WTC11 (cell line): ENCODE measurements at regions not wholly inside any gene's neighbourhood (a gene's known extent, or its start where the extent isn't known, plus 50 kb on each side); places are given as distances from the start of the nearest gene placed in this dataset.

ENCODE experiments used
- ESRRA ChIP-seq: sonication (generic); formaldehyde crosslinking; IDR thresholded peaks from 2 replicates; pipeline ENCODE4 v1.8.1; 2022; ENCODE audit warnings: mild to moderate bottlenecking, missing genetic modification reagents, borderline replicate concordance
- ETV6 ChIP-seq: sonication (generic); formaldehyde crosslinking; IDR thresholded peaks from 2 replicates; pipeline ENCODE4 v1.8.1; 2022; ENCODE audit warnings: mild to moderate bottlenecking, missing genetic modification reagents
- NFATC4 ChIP-seq: fragments of 250-450 bp; sonication (Bioruptor Pico); IDR thresholded peaks from 2 replicates; pipeline ENCODE4 v1.9.0; 2021; ENCODE audit warnings: mild to moderate bottlenecking
- NR2C2 ChIP-seq: sonication (generic); formaldehyde crosslinking; IDR thresholded peaks from 2 replicates; pipeline ENCODE4 v1.8.0; 2022; ENCODE audit warnings: mild to moderate bottlenecking, missing genetic modification reagents
- TP53 ChIP-seq: sonication (generic); formaldehyde crosslinking; IDR thresholded peaks from 2 replicates; pipeline ENCODE4 v1.8.1; 2023; ENCODE audit warnings: mild to moderate bottlenecking, missing genetic modification reagents
- TF ChIP-seq, protein P1 (sequence below): sonication (generic); formaldehyde crosslinking; IDR thresholded peaks from 2 replicates; pipeline ENCODE4 v1.8.1; 2023; ENCODE audit warnings: mild to moderate bottlenecking, missing genetic modification reagents, moderate library complexity
- TF ChIP-seq, protein P2 (sequence below): fragments of 200-600 bp; IDR thresholded peaks from 2 replicates; pipeline ENCODE4 v1.8.0; 2022; ENCODE audit warnings: antibody characterized with exemption
- TF ChIP-seq, protein P3 (sequence below): sonication (generic); formaldehyde crosslinking; IDR thresholded peaks from 2 replicates; pipeline ENCODE4 v1.8.1; 2022; ENCODE audit warnings: low read depth, mild to moderate bottlenecking, moderate library complexity, missing genetic modification reagents, borderline replicate concordance

DNA sequence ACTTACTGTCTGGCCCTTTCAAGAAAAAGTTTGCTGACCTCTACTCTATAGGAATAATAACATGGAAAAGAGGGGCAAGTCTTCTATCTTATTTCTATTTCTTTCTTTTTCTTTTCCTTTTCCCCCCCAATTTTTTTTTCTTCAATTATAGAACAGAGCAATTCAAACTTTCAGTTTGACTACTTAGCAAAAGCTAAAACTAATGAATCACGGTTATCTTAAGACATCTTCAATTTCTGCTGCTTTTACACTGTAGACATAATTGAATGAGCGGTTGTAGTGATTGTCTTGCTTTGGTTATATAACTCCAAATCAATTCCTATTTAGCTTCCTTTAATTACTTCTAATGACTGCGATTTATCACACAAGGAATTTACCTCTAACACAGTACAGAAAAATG, 74.3 kb upstream of the P2RY1 start:
- TF ChIP-seq NR2C2 (CRISPR knock-in tag), result no peak
- TF ChIP-seq TP53 (CRISPR knock-in tag), result no peak
- TF ChIP-seq ESRRA (CRISPR knock-in tag), result no peak
- TF ChIP-seq, protein P1, sequence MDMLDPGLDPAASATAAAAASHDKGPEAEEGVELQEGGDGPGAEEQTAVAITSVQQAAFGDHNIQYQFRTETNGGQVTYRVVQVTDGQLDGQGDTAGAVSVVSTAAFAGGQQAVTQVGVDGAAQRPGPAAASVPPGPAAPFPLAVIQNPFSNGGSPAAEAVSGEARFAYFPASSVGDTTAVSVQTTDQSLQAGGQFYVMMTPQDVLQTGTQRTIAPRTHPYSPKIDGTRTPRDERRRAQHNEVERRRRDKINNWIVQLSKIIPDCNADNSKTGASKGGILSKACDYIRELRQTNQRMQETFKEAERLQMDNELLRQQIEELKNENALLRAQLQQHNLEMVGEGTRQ, result no peak
- TF ChIP-seq, protein P2, sequence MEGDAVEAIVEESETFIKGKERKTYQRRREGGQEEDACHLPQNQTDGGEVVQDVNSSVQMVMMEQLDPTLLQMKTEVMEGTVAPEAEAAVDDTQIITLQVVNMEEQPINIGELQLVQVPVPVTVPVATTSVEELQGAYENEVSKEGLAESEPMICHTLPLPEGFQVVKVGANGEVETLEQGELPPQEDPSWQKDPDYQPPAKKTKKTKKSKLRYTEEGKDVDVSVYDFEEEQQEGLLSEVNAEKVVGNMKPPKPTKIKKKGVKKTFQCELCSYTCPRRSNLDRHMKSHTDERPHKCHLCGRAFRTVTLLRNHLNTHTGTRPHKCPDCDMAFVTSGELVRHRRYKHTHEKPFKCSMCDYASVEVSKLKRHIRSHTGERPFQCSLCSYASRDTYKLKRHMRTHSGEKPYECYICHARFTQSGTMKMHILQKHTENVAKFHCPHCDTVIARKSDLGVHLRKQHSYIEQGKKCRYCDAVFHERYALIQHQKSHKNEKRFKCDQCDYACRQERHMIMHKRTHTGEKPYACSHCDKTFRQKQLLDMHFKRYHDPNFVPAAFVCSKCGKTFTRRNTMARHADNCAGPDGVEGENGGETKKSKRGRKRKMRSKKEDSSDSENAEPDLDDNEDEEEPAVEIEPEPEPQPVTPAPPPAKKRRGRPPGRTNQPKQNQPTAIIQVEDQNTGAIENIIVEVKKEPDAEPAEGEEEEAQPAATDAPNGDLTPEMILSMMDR, result no peak
- TF ChIP-seq NFATC4 (CRISPR knock-in tag), result no peak
- TF ChIP-seq, protein P3, sequence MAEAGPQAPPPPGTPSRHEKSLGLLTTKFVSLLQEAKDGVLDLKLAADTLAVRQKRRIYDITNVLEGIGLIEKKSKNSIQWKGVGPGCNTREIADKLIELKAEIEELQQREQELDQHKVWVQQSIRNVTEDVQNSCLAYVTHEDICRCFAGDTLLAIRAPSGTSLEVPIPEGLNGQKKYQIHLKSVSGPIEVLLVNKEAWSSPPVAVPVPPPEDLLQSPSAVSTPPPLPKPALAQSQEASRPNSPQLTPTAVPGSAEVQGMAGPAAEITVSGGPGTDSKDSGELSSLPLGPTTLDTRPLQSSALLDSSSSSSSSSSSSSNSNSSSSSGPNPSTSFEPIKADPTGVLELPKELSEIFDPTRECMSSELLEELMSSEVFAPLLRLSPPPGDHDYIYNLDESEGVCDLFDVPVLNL (CRISPR knock-in tag), result no peak
- no peak for TF ChIP-seq ETV6 (CRISPR knock-in tag)
